ENCODE measurements at regions not wholly inside any gene's neighbourhood (a gene's known extent, or its start where the extent isn't known, plus 50 kb on each side); places are given as distances from the start of the nearest gene placed in this dataset.

DNA sequence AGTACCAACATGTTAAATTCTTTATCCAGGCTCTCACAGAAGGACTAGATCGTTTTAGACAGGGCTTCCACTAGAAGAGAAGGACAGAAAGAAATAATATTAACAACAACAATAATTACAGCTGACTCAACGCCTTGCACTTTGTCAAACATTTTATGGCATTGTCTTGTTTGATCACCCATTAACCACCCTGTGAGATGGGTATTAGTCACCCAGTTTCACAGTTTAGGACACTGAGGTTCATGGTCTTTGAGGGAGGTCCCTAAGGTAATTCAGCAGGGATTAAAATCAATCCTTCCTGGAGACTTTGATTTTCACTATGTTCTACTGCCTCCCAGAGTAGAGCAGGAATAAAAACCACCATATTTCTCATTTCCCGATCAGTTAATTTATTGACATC is 51.4 kb upstream of the BNC2 start (continued):
- TF ChIP-seq, protein P1, sequence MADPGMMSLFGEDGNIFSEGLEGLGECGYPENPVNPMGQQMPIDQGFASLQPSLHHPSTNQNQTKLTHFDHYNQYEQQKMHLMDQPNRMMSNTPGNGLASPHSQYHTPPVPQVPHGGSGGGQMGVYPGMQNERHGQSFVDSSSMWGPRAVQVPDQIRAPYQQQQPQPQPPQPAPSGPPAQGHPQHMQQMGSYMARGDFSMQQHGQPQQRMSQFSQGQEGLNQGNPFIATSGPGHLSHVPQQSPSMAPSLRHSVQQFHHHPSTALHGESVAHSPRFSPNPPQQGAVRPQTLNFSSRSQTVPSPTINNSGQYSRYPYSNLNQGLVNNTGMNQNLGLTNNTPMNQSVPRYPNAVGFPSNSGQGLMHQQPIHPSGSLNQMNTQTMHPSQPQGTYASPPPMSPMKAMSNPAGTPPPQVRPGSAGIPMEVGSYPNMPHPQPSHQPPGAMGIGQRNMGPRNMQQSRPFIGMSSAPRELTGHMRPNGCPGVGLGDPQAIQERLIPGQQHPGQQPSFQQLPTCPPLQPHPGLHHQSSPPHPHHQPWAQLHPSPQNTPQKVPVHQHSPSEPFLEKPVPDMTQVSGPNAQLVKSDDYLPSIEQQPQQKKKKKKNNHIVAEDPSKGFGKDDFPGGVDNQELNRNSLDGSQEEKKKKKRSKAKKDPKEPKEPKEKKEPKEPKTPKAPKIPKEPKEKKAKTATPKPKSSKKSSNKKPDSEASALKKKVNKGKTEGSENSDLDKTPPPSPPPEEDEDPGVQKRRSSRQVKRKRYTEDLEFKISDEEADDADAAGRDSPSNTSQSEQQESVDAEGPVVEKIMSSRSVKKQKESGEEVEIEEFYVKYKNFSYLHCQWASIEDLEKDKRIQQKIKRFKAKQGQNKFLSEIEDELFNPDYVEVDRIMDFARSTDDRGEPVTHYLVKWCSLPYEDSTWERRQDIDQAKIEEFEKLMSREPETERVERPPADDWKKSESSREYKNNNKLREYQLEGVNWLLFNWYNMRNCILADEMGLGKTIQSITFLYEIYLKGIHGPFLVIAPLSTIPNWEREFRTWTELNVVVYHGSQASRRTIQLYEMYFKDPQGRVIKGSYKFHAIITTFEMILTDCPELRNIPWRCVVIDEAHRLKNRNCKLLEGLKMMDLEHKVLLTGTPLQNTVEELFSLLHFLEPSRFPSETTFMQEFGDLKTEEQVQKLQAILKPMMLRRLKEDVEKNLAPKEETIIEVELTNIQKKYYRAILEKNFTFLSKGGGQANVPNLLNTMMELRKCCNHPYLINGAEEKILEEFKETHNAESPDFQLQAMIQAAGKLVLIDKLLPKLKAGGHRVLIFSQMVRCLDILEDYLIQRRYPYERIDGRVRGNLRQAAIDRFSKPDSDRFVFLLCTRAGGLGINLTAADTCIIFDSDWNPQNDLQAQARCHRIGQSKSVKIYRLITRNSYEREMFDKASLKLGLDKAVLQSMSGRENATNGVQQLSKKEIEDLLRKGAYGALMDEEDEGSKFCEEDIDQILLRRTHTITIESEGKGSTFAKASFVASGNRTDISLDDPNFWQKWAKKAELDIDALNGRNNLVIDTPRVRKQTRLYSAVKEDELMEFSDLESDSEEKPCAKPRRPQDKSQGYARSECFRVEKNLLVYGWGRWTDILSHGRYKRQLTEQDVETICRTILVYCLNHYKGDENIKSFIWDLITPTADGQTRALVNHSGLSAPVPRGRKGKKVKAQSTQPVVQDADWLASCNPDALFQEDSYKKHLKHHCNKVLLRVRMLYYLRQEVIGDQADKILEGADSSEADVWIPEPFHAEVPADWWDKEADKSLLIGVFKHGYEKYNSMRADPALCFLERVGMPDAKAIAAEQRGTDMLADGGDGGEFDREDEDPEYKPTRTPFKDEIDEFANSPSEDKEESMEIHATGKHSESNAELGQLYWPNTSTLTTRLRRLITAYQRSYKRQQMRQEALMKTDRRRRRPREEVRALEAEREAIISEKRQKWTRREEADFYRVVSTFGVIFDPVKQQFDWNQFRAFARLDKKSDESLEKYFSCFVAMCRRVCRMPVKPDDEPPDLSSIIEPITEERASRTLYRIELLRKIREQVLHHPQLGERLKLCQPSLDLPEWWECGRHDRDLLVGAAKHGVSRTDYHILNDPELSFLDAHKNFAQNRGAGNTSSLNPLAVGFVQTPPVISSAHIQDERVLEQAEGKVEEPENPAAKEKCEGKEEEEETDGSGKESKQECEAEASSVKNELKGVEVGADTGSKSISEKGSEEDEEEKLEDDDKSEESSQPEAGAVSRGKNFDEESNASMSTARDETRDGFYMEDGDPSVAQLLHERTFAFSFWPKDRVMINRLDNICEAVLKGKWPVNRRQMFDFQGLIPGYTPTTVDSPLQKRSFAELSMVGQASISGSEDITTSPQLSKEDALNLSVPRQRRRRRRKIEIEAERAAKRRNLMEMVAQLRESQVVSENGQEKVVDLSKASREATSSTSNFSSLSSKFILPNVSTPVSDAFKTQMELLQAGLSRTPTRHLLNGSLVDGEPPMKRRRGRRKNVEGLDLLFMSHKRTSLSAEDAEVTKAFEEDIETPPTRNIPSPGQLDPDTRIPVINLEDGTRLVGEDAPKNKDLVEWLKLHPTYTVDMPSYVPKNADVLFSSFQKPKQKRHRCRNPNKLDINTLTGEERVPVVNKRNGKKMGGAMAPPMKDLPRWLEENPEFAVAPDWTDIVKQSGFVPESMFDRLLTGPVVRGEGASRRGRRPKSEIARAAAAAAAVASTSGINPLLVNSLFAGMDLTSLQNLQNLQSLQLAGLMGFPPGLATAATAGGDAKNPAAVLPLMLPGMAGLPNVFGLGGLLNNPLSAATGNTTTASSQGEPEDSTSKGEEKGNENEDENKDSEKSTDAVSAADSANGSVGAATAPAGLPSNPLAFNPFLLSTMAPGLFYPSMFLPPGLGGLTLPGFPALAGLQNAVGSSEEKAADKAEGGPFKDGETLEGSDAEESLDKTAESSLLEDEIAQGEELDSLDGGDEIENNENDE (IDR thresholded peaks at IDR 0.05; ENCODE audit: insufficient replicate concordance, low read length) = no peak
- TF ChIP-seq TBP (IDR thresholded peaks at IDR 0.05; ENCODE audit: low read depth, low read length) (no peak), POLR2AphosphoS5 (IDR thresholded peaks at IDR 0.05; ENCODE audit: low read depth, low read length) (peak; percentile 81), CHD2 (IDR thresholded peaks at IDR 0.05; ENCODE audit: low read length) (no peak), FOSL1 (IDR thresholded peaks at IDR 0.05; ENCODE audit: insufficient read depth, low read depth, low read length) (no peak), EGR1 (IDR thresholded peaks at IDR 0.05; ENCODE audit: borderline replicate concordance, low read depth, low read length) (peak; percentile 51; the same call in 1 of the 2 replicates), PHF8 (conservative IDR thresholded peaks at IDR 0.05; ENCODE audit: low read depth, low read length) (no peak)

Data from H1 (cell line).